ENCODE measurements at regions not wholly inside any gene's neighbourhood (a gene's known extent, or its start where the extent isn't known, plus 50 kb on each side); places are given as distances from the start of the nearest gene placed in this dataset.

- no peak for TF ChIP-seq CHD7 (IDR thresholded peaks at IDR 0.05; ENCODE audit: insufficient replicate concordance, low read length)
Measured at GRCh38 chr9:79800578-79800977, 228.8 kb downstream of the TLE4 start (continued).
